ENCODE measurements at regions not wholly inside any gene's neighbourhood (a gene's known extent, or its start where the extent isn't known, plus 50 kb on each side); places are given as distances from the start of the nearest gene placed in this dataset.

GRCh38 chr14:101250336-101250947, 310.9 kb upstream of the DIO3 start:
- TF ChIP-seq CTCF (conservative IDR thresholded peaks at IDR 0.05) (no peak), ZFX (IDR thresholded peaks at IDR 0.05) (no peak)
